ENCODE measurements at regions not wholly inside any gene's neighbourhood (a gene's known extent, or its start where the extent isn't known, plus 50 kb on each side); places are given as distances from the start of the nearest gene placed in this dataset.

DNA sequence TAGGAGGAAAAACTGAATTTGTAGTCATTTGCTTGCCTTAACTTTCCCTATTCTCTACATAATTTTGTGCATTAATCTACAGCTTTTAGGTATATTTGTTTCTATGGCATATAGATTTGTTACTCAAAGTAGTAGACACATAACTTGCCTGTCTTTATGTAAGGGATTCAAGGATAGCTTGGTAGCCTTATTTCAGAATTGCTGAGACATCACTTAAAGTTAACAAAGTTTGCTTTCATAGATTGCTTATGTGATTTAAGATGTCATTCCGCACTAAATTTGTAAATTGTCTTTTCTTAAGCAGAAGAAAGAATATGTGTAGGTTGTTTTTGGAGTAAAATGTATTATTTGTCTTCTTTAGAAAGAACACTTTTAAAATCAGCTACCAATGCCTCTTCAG is 477.7 kb upstream of the NOVA1 start:
- Histone ChIP-seq H3F3A (ENCODE audit: insufficient read depth) (no peaks in the 10 kb centered on the region), H3K4me3 (no peak overlapping the region), H3K36me3 (ENCODE audit: low read depth) (no peaks in the 10 kb centered on the region), H3K9me2 (ENCODE audit: insufficient read depth) (no peaks in the 10 kb centered on the region), H2AFZ (no peak overlapping the region), H3K79me2 (ENCODE audit: insufficient read depth) (no peaks in the 10 kb centered on the region), H3K4me1 (ENCODE audit: insufficient read depth) (no peaks in the 10 kb centered on the region), H3K27me3 (replicated peaks; ENCODE audit: insufficient read depth) (no peaks in the 10 kb centered on the region), H4K20me1 (ENCODE audit: insufficient read depth) (no peaks in the 10 kb centered on the region), H3K9me3 (ENCODE audit: low read depth) (no peaks in the 10 kb centered on the region), H3K27ac (no peak overlapping the region), H3K9ac (no peak overlapping the region), H3K4me2 (ENCODE audit: unreplicated experiment) (no peak overlapping the region)
- TF ChIP-seq EZH2 (IDR thresholded peaks at IDR 0.05; ENCODE audit: insufficient read depth, poor library complexity, severe bottlenecking), result no peak
- in situ Hi-C loops (cut with MboI), result no loop called here
- DNase-seq, result no peak
- 16 to 19% methylated on average over 1 of the region's 1 CpG for WGBS, 2 experiments (ENCODE audit: low coverage in 1 of 2, low lambda C conversion rate in 2 of 2, missing lambda C conversion rate in 2 of 2)

DNA sequence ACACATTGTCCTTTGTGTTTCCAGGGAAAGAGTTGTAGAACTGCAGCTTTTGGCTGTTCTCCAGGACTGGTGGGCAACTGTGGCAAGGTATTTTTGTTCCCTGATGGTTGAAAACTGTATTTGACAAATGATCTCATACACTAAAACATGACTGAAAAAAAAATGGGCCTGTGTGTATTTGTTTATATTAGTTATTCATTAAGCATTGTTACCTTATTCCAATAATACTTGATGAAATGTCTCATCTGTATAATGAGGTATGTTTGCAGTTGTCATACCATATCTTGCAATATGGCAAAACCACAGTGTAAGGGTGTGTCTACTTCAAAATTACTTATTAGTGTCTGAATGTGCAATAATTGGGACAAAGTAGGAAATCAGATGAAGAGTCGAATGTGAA is 479.4 kb upstream of the NOVA1 start:
- Histone ChIP-seq H4K20me1 (ENCODE audit: insufficient read depth) (no peaks in the 10 kb centered on the region), H3K4me1 (ENCODE audit: insufficient read depth) (no peaks in the 10 kb centered on the region), H3K79me2 (ENCODE audit: insufficient read depth) (no peaks in the 10 kb centered on the region), H3K9me3 (ENCODE audit: low read depth) (no peaks in the 10 kb centered on the region), H3K36me3 (ENCODE audit: low read depth) (no peaks in the 10 kb centered on the region), H3F3A (ENCODE audit: insufficient read depth) (no peaks in the 10 kb centered on the region), H3K4me3 (no peak overlapping the region), H3K9ac (no peak overlapping the region), H3K27ac (no peak overlapping the region), H3K27me3 (replicated peaks; ENCODE audit: insufficient read depth) (no peaks in the 10 kb centered on the region), H2AFZ (no peak overlapping the region), H3K4me2 (ENCODE audit: unreplicated experiment) (no peak overlapping the region), H3K9me2 (ENCODE audit: insufficient read depth) (no peaks in the 10 kb centered on the region)
- DNase-seq, result no peak
- no peak for TF ChIP-seq EZH2 (IDR thresholded peaks at IDR 0.05; ENCODE audit: insufficient read depth, poor library complexity, severe bottlenecking)
- TF ChIP-seq EZH2phosphoT487 (IDR thresholded peaks at IDR 0.05; ENCODE audit: insufficient read depth, low read depth), result no peak
- 0 to 4% methylated on average over 1 of the region's 1 CpG for WGBS, 2 experiments (ENCODE audit: low coverage in 1 of 2, low lambda C conversion rate in 2 of 2, missing lambda C conversion rate in 2 of 2)
- in situ Hi-C loops (cut with MboI), result no loop called here

DNA sequence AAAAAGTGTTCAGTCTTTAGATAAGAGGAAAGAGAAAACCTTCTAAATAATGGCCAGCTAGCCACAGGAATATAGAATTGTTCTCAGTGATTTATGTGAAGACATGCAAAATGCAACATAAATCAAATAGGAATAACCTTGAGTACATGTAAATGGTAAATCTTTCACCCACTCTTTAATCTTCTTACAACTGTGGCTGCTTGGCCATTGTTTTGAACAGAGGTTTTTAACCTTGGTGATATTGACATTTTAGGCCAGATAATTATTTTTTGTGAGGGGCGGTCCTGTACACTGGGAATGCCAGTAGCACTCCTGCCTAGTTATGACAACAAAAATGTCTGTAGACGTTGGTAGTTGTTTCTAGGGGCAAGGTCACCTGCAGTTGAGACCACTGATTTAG is 479.9 kb upstream of the NOVA1 start:
- no peaks in the 10 kb centered on the region for H3K36me3 ChIP-seq (ENCODE audit: low read depth)
- no peak overlapping the region for H3K27ac ChIP-seq
- H4K20me1 ChIP-seq (ENCODE audit: insufficient read depth), result no peaks in the 10 kb centered on the region
- H3K79me2 ChIP-seq (ENCODE audit: insufficient read depth), result no peaks in the 10 kb centered on the region
- H3F3A ChIP-seq (ENCODE audit: insufficient read depth), result no peaks in the 10 kb centered on the region
- no peak overlapping the region for H3K4me3 ChIP-seq
- in situ Hi-C loops (cut with MboI), result no loop called here
- 23 to 32% methylated on average over 2 of the region's 2 CpGs for WGBS, 2 experiments (ENCODE audit: low coverage in 1 of 2, low lambda C conversion rate in 2 of 2, missing lambda C conversion rate in 2 of 2)
- H3K4me2 ChIP-seq (ENCODE audit: unreplicated experiment), result no peak overlapping the region
- TF ChIP-seq EZH2phosphoT487 (IDR thresholded peaks at IDR 0.05; ENCODE audit: insufficient read depth, low read depth), result no peak
- no peak for TF ChIP-seq EZH2 (IDR thresholded peaks at IDR 0.05; ENCODE audit: insufficient read depth, poor library complexity, severe bottlenecking)
- H3K4me1 ChIP-seq (ENCODE audit: insufficient read depth), result no peaks in the 10 kb centered on the region
- H2AFZ ChIP-seq, result no peak overlapping the region
- DNase-seq, result no peak
- H3K9me3 ChIP-seq (ENCODE audit: low read depth), result no peaks in the 10 kb centered on the region
- no peaks in the 10 kb centered on the region for H3K9me2 ChIP-seq (ENCODE audit: insufficient read depth)
- no peak overlapping the region for H3K9ac ChIP-seq
- H3K27me3 ChIP-seq (replicated peaks; ENCODE audit: insufficient read depth), result no peaks in the 10 kb centered on the region

DNA sequence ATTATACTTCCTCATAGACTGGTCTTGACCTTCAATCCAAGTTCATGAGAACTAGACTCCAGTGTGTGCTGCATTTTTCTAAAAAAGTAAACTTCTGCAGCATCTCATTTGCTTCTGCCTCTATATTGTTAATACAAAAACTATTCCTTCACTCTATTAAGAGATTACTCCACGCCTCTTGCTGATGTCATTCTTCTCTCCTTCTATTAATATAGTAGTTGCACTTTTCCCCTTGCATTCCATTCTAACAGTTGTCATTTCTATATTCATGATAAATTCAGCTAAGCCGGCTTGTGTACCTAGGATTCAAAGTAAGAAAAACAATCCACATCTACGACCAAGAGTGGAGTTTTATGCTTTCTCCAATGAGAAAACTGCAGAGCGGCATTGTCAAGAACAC is 480.4 kb upstream of the NOVA1 start:
- Histone ChIP-seq H3K27me3 (replicated peaks; ENCODE audit: insufficient read depth) (no peaks in the 10 kb centered on the region), H3K9me3 (ENCODE audit: low read depth) (no peaks in the 10 kb centered on the region), H4K20me1 (ENCODE audit: insufficient read depth) (no peaks in the 10 kb centered on the region), H3K4me3 (no peak overlapping the region), H3K9me2 (ENCODE audit: insufficient read depth) (no peaks in the 10 kb centered on the region), H3K4me1 (ENCODE audit: insufficient read depth) (no peaks in the 10 kb centered on the region), H3K4me2 (ENCODE audit: unreplicated experiment) (no peak overlapping the region), H3K79me2 (ENCODE audit: insufficient read depth) (no peaks in the 10 kb centered on the region), H2AFZ (no peak overlapping the region), H3K36me3 (ENCODE audit: low read depth) (no peaks in the 10 kb centered on the region), H3F3A (ENCODE audit: insufficient read depth) (no peaks in the 10 kb centered on the region), H3K9ac (no peak overlapping the region), H3K27ac (no peak overlapping the region)
- no peak for TF ChIP-seq EZH2phosphoT487 (IDR thresholded peaks at IDR 0.05; ENCODE audit: insufficient read depth, low read depth)
- no peak for TF ChIP-seq EZH2 (IDR thresholded peaks at IDR 0.05; ENCODE audit: insufficient read depth, poor library complexity, severe bottlenecking)
- in situ Hi-C loops (cut with MboI), result no loop called here
- DNase-seq, result no peak
- WGBS, 2 experiments (ENCODE audit: low coverage in 1 of 2, low lambda C conversion rate in 2 of 2, missing lambda C conversion rate in 2 of 2), result 31 to 37% methylated on average over 4 of the region's 4 CpGs

DNA sequence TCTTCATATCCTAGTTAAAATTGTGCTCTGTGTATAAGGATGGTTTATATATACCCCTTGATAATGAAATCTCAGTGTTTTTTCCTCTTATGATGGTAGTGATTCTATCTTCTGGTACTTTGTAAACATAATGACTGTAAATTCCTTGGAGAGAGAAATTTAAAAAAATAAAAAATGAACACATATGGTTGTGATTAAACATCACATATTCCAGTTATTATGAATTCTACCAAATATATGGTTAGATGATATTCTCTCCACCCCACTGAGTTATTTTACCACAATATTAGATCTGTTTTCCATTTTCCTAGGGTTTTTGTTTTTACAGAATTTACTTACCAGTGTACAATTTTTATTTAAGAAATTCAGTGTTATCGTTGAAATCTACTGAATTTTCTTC is 481.9 kb upstream of the NOVA1 start:
- Histone ChIP-seq H3K36me3 (ENCODE audit: low read depth) (no peaks in the 10 kb centered on the region), H3F3A (ENCODE audit: insufficient read depth) (no peaks in the 10 kb centered on the region), H3K27ac (no peak overlapping the region), H3K4me3 (no peak overlapping the region), H3K27me3 (replicated peaks; ENCODE audit: insufficient read depth) (no peaks in the 10 kb centered on the region), H2AFZ (no peak overlapping the region), H4K20me1 (ENCODE audit: insufficient read depth) (no peaks in the 10 kb centered on the region), H3K4me1 (ENCODE audit: insufficient read depth) (no peaks in the 10 kb centered on the region), H3K9me3 (ENCODE audit: low read depth) (no peaks in the 10 kb centered on the region), H3K9ac (no peak overlapping the region), H3K79me2 (ENCODE audit: insufficient read depth) (no peaks in the 10 kb centered on the region), H3K9me2 (ENCODE audit: insufficient read depth) (no peaks in the 10 kb centered on the region), H3K4me2 (ENCODE audit: unreplicated experiment) (no peak overlapping the region)
- TF ChIP-seq EZH2 (IDR thresholded peaks at IDR 0.05; ENCODE audit: insufficient read depth, poor library complexity, severe bottlenecking) (no peak), EZH2phosphoT487 (IDR thresholded peaks at IDR 0.05; ENCODE audit: insufficient read depth, low read depth) (no peak)
- in situ Hi-C loops (cut with MboI), result no loop called here
- DNase-seq, result no peak
- WGBS, 2 experiments (ENCODE audit: low coverage in 1 of 2, low lambda C conversion rate in 2 of 2, missing lambda C conversion rate in 2 of 2), result 53 to 65% methylated on average over 1 of the region's 1 CpG
